PC-9 (cell line): ENCODE measurements at regions not wholly inside any gene's neighbourhood (a gene's known extent, or its start where the extent isn't known, plus 50 kb on each side); places are given as distances from the start of the nearest gene placed in this dataset.

Experiments used
- CTCF ChIP-seq: fragments of 200-600 bp; sonication (generic); conservative IDR thresholded peaks from 2 replicates; pipeline ENCODE4 v1.6.1; 2017; ENCODE audit warnings: mixed run types, antibody characterized with exemption, mild to moderate bottlenecking, moderate library complexity
- EZH2 ChIP-seq: fragments of 200-600 bp; sonication (generic); IDR thresholded peaks from 2 replicates; pipeline ENCODE4 v1.8.0; 2017; ENCODE audit warnings: antibody characterized with exemption, low read depth

- no peak for TF ChIP-seq EZH2
- no peak for TF ChIP-seq CTCF
Measured at GRCh38 chr4:32454482-32454881, 1734.3 kb downstream of the PCDH7 start.
